Hepatic stellate cell (primary cell): ENCODE measurements at regions not wholly inside any gene's neighbourhood (a gene's known extent, or its start where the extent isn't known, plus 50 kb on each side); places are given as distances from the start of the nearest gene placed in this dataset.

Experiments used
- DNase-seq: peaks from one replicate; pipeline ENCODE4 v3.0.0; 2011; ENCODE audit warnings: low spot score

GRCh38 chr6:9942131-9942530 is 472.7 kb downstream of the TFAP2A start:
- DNase-seq, result no peak

- no peak for DNase-seq
These were observed 476.1 kb downstream of the TFAP2A start for GRCh38 chr6:9938801-9939200.

- no peak for DNase-seq
These were observed 477.7 kb downstream of the TFAP2A start for GRCh38 chr6:9937031-9937763.

- DNase-seq, result no peak
These were observed 478.3 kb downstream of the TFAP2A start for GRCh38 chr6:9936551-9936950.

GRCh38 chr6:9933677-9934076 is 481.2 kb downstream of the TFAP2A start:
- no peak for DNase-seq

- no peak for DNase-seq
These were observed 487.6 kb downstream of the TFAP2A start for GRCh38 chr6:9927275-9927674.

GRCh38 chr6:9924971-9925370 is 489.9 kb downstream of the TFAP2A start:
- DNase-seq, result no peak

- no peak for DNase-seq
These were observed 493.5 kb downstream of the TFAP2A start for GRCh38 chr6:9921366-9921765.

GRCh38 chr6:9914951-9915350 is 499.9 kb downstream of the TFAP2A start:
- no peak for DNase-seq

- no peak for DNase-seq
These were observed 513.5 kb downstream of the TFAP2A start for GRCh38 chr6:9901376-9901775.

GRCh38 chr6:9896806-9897205 is 518.1 kb downstream of the TFAP2A start:
- no peak for DNase-seq

- DNase-seq, result no peak
These were observed 524.0 kb downstream of the TFAP2A start for GRCh38 chr6:9890893-9891292.

GRCh38 chr6:9890469-9890868 is 524.4 kb downstream of the TFAP2A start:
- DNase-seq, result no peak

GRCh38 chr6:9878535-9878934 is 536.3 kb downstream of the TFAP2A start:
- no peak for DNase-seq

GRCh38 chr6:9875605-9876353 is 539.1 kb downstream of the TFAP2A start:
- DNase-seq, result no peak

- DNase-seq, result no peak
These were observed 552.2 kb downstream of the TFAP2A start for GRCh38 chr6:9862603-9863167.

GRCh38 chr6:9851541-9852380 is 563.1 kb downstream of the TFAP2A start:
- DNase-seq, result no peak

- no peak for DNase-seq
These were observed 563.9 kb downstream of the TFAP2A start for GRCh38 chr6:9851006-9851405.

GRCh38 chr6:9848094-9848493 is 566.8 kb downstream of the TFAP2A start:
- no peak for DNase-seq

GRCh38 chr6:9841886-9842725 is 572.8 kb downstream of the TFAP2A start:
- DNase-seq, result no peak

- DNase-seq, result no peak
These were observed 580.6 kb downstream of the TFAP2A start for GRCh38 chr6:9834233-9834632.
